Choroid plexus epithelial cell (primary cell): ENCODE measurements at regions not wholly inside any gene's neighbourhood (a gene's known extent, or its start where the extent isn't known, plus 50 kb on each side); places are given as distances from the start of the nearest gene placed in this dataset.

Experiments
- DNase-seq: peaks from one replicate; pipeline ENCODE4 v3.0.0-alpha.2; 2010; ENCODE audit warnings: low read depth
- H3K4me3 ChIP-seq: 2 replicates; pipeline ENCODE4 v1.5.1; 2011; ENCODE audit warnings: low read depth, mild to moderate bottlenecking, control low read depth, low read length, moderate library complexity
- CTCF ChIP-seq: conservative IDR thresholded peaks from 2 replicates; pipeline ENCODE4 v1.5.1; 2011; ENCODE audit warnings: low read depth, mild to moderate bottlenecking, control low read depth, inconsistent platforms, low read length, moderate library complexity

- DNase-seq: no peak
- no peak for TF ChIP-seq CTCF
Measured at GRCh38 chr2:239729681-239730566, 295.2 kb downstream of the NDUFA10 start.

GRCh38 chr2:239729151-239729550 is 296.0 kb downstream of the NDUFA10 start:
- no peak for DNase-seq
- no peak overlapping the region for H3K4me3 ChIP-seq
- no peak for TF ChIP-seq CTCF

More at GRCh38 chr2:239729681-239730566, 295.2 kb downstream of the NDUFA10 start:
- no peak overlapping the region for H3K4me3 ChIP-seq

- H3K4me3 ChIP-seq: no peak overlapping the region
- no peak for DNase-seq
- no peak for TF ChIP-seq CTCF
Measured at GRCh38 chr2:239728751-239729150, 296.4 kb downstream of the NDUFA10 start.

GRCh38 chr2:239727776-239728600 is 297.2 kb downstream of the NDUFA10 start:
- no peak for TF ChIP-seq CTCF
- H3K4me3 ChIP-seq: no peak overlapping the region
- no peak for DNase-seq

GRCh38 chr2:239727182-239727775 is 297.9 kb downstream of the NDUFA10 start:
- no peak overlapping the region for H3K4me3 ChIP-seq
- DNase-seq: no peak
- TF ChIP-seq CTCF: no peak

GRCh38 chr2:239726631-239727181 is 298.4 kb downstream of the NDUFA10 start:
- DNase-seq: no peak
- no peak for TF ChIP-seq CTCF
- H3K4me3 ChIP-seq: no peak overlapping the region
